Fibroblast of lung (primary cell): ENCODE measurements at regions not wholly inside any gene's neighbourhood (a gene's known extent, or its start where the extent isn't known, plus 50 kb on each side); places are given as distances from the start of the nearest gene placed in this dataset.

Experiments used
- DNase-seq, 2 donors: peaks; one replicate each; pipeline versions ENCODE4 v3.0.0 to v3.0.0-alpha.2; 2010; ENCODE audit warnings: low read depth in 2 of 2
- H2AFZ ChIP-seq: 2 replicates; pipeline ENCODE4 v1.5.1; 2012; ENCODE audit warnings: low read length, control low read depth, inconsistent platforms
- H3K27ac ChIP-seq: 2 replicates; pipeline ENCODE4 v1.5.1; 2011; ENCODE audit warnings: low read length, control low read depth; ENCODE audit not compliant: insufficient read depth
- H3K27me3 ChIP-seq: 2 replicates; pipeline ENCODE4 v1.5.1; 2011; ENCODE audit warnings: mild to moderate bottlenecking, low read length; ENCODE audit not compliant: control insufficient read depth, insufficient read depth
- H3K36me3 ChIP-seq: 2 replicates; pipeline ENCODE4 v1.5.1; 2011; ENCODE audit warnings: low read length; ENCODE audit not compliant: control insufficient read depth, insufficient read depth
- H3K4me1 ChIP-seq: 2 replicates; pipeline ENCODE4 v1.5.1; 2011; ENCODE audit warnings: low read length; ENCODE audit not compliant: control insufficient read depth, insufficient read depth; ENCODE audit errors: extremely low read depth
- H3K4me2 ChIP-seq: 2 replicates; pipeline ENCODE4 v1.5.1; 2011; ENCODE audit warnings: low read length, control low read depth; ENCODE audit not compliant: insufficient read depth; ENCODE audit errors: extremely low read depth
- H3K4me3 ChIP-seq, 4 experiments: fragments of 200-600 bp in 1 of 4; sonication (generic) in 1 of 4; replicated peaks in 1 of 4; 2 replicates each; pipeline ENCODE4 v1.5.1; 2011 to 2016; ENCODE audit warnings: low read length in 4 of 4, low read depth in 3 of 4, mild to moderate bottlenecking in 3 of 4, control low read depth in 2 of 4, inconsistent platforms in 1 of 4, mixed read lengths in 1 of 4; ENCODE audit not compliant: insufficient read depth in 1 of 4; ENCODE audit errors: control extremely low read depth in 1 of 4
- H3K79me2 ChIP-seq: 2 replicates; pipeline ENCODE4 v1.5.1; 2012; ENCODE audit warnings: mild to moderate bottlenecking, low read length, inconsistent platforms; ENCODE audit not compliant: control insufficient read depth, insufficient read depth
- H3K9ac ChIP-seq: 2 replicates; pipeline ENCODE4 v1.5.1; 2011; ENCODE audit warnings: mild to moderate bottlenecking, low read length, control low read depth; ENCODE audit not compliant: insufficient read depth
- H3K9me3 ChIP-seq: 2 replicates; pipeline ENCODE4 v1.5.1; 2012; ENCODE audit warnings: low read depth, low read length; ENCODE audit not compliant: control insufficient read depth, insufficient read depth
- H4K20me1 ChIP-seq: 2 replicates; pipeline ENCODE4 v1.5.1; 2011; ENCODE audit warnings: low read length; ENCODE audit not compliant: control insufficient read depth, insufficient read depth; ENCODE audit errors: extremely low read depth
- CTCF ChIP-seq, 2 donors: IDR thresholded peaks in 1 of 2; conservative IDR thresholded peaks in 1 of 2; 1 replicate in 1 of 2; 2 replicates in 1 of 2; pipeline ENCODE4 v1.5.1; 2011 to 2012; ENCODE audit warnings: low read length in 2 of 2, control low read depth in 1 of 2, inconsistent platforms in 1 of 2, low read depth in 1 of 2, mild to moderate bottlenecking in 1 of 2
- EZH2 ChIP-seq: IDR thresholded peaks from 2 replicates; pipeline ENCODE4 v1.5.1; 2012; ENCODE audit warnings: low read length, control low read depth, mild to moderate bottlenecking; ENCODE audit errors: missing control alignments

- no peak overlapping the region for H3K4me2 ChIP-seq
- H3K36me3 ChIP-seq, result no peaks in the 10 kb centered on the region
- TF ChIP-seq EZH2 (no peak), CTCF (conservative IDR thresholded peaks at IDR 0.05 in 1 of 2, IDR thresholded peaks at IDR 0.05 in 1 of 2; ENCODE audit: low read depth in 1 of 2, low read length in 2 of 2) (no peak)
- no peaks in the 10 kb centered on the region for H4K20me1 ChIP-seq
- no peak overlapping the region for H3K9ac ChIP-seq
- no peak overlapping the region for H2AFZ ChIP-seq
- DNase-seq, result no peak
- no peaks in the 10 kb centered on the region for H3K79me2 ChIP-seq
- no peaks in the 10 kb centered on the region for H3K4me1 ChIP-seq
- no peak overlapping the region for H3K27ac ChIP-seq
- H3K4me3 ChIP-seq, result no peak overlapping the region
- H3K9me3 ChIP-seq, result no peaks in the 10 kb centered on the region
- no peaks in the 10 kb centered on the region for H3K27me3 ChIP-seq
Observed at GRCh38 chr22:22704156-22704946, 59.9 kb downstream of the GGTLC2 start.

GRCh38 chr22:22705328-22706100, 61.1 kb downstream of the GGTLC2 start:
- Histone ChIP-seq H2AFZ (no peak overlapping the region), H3K9me3 (no peaks in the 10 kb centered on the region), H3K79me2 (no peaks in the 10 kb centered on the region), H3K4me3 (no peak overlapping the region), H3K4me2 (no peak overlapping the region), H3K27me3 (no peaks in the 10 kb centered on the region), H3K9ac (no peak overlapping the region), H3K4me1 (no peaks in the 10 kb centered on the region), H4K20me1 (no peaks in the 10 kb centered on the region), H3K36me3 (no peaks in the 10 kb centered on the region), H3K27ac (no peak overlapping the region)
- TF ChIP-seq CTCF (conservative IDR thresholded peaks at IDR 0.05 in 1 of 2, IDR thresholded peaks at IDR 0.05 in 1 of 2; ENCODE audit: low read depth in 1 of 2, low read length in 2 of 2) (no peak), EZH2 (no peak)
- DNase-seq, result no peak

GRCh38 chr22:22706253-22706915, 62.0 kb downstream of the GGTLC2 start:
- Histone ChIP-seq H3K27ac (no peak overlapping the region), H4K20me1 (no peaks in the 10 kb centered on the region), H2AFZ (no peak overlapping the region), H3K4me1 (no peaks in the 10 kb centered on the region), H3K27me3 (no peaks in the 10 kb centered on the region), H3K36me3 (no peaks in the 10 kb centered on the region), H3K9me3 (no peaks in the 10 kb centered on the region), H3K4me3 (no peak overlapping the region), H3K4me2 (no peak overlapping the region), H3K79me2 (no peaks in the 10 kb centered on the region), H3K9ac (no peak overlapping the region)
- DNase-seq, result no peak
- TF ChIP-seq EZH2, result no peak
- no peak for TF ChIP-seq CTCF (conservative IDR thresholded peaks at IDR 0.05 in 1 of 2, IDR thresholded peaks at IDR 0.05 in 1 of 2; ENCODE audit: low read depth in 1 of 2, low read length in 2 of 2)
